ENCODE measurements at regions not wholly inside any gene's neighbourhood (a gene's known extent, or its start where the extent isn't known, plus 50 kb on each side); places are given as distances from the start of the nearest gene placed in this dataset.

DNA sequence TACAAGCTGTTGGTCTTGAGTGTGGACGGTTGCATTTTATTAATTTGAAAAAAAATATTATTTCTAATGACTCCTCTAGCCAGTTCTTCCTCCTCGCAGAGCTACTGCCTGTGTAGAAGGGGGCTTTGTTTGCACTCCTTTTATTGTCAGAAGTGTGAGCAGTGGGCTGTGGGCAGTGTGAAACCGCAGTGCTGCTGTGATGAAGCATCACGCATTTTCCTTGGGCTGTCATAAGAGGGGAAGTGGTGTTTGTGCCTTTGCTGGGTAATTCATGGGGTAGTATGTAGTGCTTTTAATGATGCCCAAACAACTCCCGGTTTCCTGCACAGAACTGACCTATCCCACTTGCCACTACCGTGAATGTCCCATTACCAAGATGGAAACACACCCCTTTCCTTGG, 357.3 kb downstream of the ZNF536 start:
- H3K4me1 ChIP-seq: no peaks in the 10 kb centered on the region
- no peak for DNase-seq
- WGBS, 2 donors: 59 to 64% methylated on average over 6 of the region's 6 CpGs
- H3K27me3 ChIP-seq: no peaks in the 10 kb centered on the region
- H3K4me3 ChIP-seq: no peak overlapping the region
- H3K9me3 ChIP-seq: no peaks in the 10 kb centered on the region
- H3K36me3 ChIP-seq: no peaks in the 10 kb centered on the region
- no peak for ATAC-seq
- TF ChIP-seq, protein P1, sequence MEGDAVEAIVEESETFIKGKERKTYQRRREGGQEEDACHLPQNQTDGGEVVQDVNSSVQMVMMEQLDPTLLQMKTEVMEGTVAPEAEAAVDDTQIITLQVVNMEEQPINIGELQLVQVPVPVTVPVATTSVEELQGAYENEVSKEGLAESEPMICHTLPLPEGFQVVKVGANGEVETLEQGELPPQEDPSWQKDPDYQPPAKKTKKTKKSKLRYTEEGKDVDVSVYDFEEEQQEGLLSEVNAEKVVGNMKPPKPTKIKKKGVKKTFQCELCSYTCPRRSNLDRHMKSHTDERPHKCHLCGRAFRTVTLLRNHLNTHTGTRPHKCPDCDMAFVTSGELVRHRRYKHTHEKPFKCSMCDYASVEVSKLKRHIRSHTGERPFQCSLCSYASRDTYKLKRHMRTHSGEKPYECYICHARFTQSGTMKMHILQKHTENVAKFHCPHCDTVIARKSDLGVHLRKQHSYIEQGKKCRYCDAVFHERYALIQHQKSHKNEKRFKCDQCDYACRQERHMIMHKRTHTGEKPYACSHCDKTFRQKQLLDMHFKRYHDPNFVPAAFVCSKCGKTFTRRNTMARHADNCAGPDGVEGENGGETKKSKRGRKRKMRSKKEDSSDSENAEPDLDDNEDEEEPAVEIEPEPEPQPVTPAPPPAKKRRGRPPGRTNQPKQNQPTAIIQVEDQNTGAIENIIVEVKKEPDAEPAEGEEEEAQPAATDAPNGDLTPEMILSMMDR (IDR thresholded peaks at IDR 0.05): no peak
- no peak for FAIRE-seq
- H3K27ac ChIP-seq: no peak overlapping the region
- intact Hi-C loops (cut with DNase I): no loop called here

DNA sequence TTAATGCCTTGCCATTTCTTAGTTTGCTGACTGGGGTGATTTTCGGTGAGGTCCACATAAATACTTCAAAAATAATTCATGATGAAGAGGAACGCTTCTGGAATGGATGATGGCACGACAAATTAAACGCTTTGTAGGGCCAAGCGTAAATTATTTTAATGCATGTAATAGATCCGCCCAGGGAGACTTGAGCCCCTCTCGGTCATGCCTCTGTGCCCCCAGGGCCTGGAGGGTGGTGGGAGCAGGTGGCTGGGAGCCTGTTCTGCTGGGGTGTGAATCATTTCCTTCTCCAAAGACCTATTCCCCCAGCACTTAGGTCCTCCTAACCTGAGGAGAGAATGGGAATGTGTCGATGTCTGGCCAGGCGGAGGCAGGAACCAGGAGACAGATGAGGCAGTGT, 350.6 kb downstream of the ZNF536 start:
- H3K36me3 ChIP-seq: no peaks in the 10 kb centered on the region
- 76 to 87% methylated on average over 9 of the region's 9 CpGs for WGBS, 2 donors
- DNase-seq (no peak), FAIRE-seq (no peak), ATAC-seq (no peak)
- no peaks in the 10 kb centered on the region for H3K27me3 ChIP-seq
- no peak overlapping the region for H3K27ac ChIP-seq
- TF ChIP-seq, protein P1 (IDR thresholded peaks at IDR 0.05): no peak
- no peaks in the 10 kb centered on the region for H3K4me1 ChIP-seq
- H3K9me3 ChIP-seq: no peaks in the 10 kb centered on the region
- intact Hi-C loops (cut with DNase I): no loop called here
- no peak overlapping the region for H3K4me3 ChIP-seq

DNA sequence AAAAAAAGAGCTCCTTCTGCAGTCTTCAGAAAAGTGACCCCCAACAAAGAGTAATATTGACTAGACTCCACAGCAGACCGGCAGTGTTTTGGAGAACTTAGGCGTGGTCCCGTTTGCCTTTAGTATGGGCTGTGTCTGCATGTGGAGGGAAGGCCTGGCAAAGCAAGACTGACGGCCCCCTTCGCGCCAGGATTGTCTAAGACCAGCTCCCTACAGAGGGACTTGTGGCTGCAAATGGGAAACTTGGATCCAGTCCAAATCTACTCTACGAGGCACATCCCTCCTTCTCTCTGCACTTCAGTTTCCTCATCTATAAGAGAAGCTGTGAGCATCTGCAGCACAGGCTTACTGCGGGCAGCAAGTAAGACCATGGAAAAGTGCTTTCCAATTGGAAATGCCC, 350.0 kb downstream of the ZNF536 start:
- ATAC-seq (no peak), FAIRE-seq (no peak), DNase-seq (no peak)
- Histone ChIP-seq H3K27ac (no peak overlapping the region), H3K27me3 (no peaks in the 10 kb centered on the region), H3K36me3 (no peaks in the 10 kb centered on the region), H3K9me3 (no peaks in the 10 kb centered on the region), H3K4me3 (no peak overlapping the region), H3K4me1 (no peaks in the 10 kb centered on the region)
- 84 to 92% methylated on average over 8 of the region's 8 CpGs for WGBS, 2 donors
- intact Hi-C loops (cut with DNase I): no loop called here
- TF ChIP-seq, protein P1 (IDR thresholded peaks at IDR 0.05): no peak

DNA sequence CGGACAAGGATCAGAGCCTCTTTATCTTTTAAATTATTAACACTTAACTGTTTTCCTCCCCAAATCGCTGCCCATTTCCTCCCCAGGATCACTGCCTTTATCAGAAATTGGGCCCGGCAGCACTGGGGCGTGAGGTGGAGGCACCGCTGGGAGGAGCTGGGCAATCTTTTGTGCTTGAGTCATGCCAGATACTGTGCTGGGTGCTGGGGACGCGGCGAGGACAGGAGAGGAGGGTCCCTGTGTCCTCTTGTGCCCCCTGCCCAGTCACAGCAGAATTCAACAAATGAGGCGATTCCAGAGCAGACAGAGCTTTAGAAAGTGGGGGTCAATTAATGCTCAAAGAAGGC, 347.8 kb downstream of the ZNF536 start:
- H3K36me3 ChIP-seq: no peaks in the 10 kb centered on the region
- ATAC-seq (peak; percentile 50 to 65 (median 62)), FAIRE-seq (no peak), DNase-seq (peak in 1 of 6 donors; percentile 26)
- peak overlapping the region; percentile 23 to 64 (median 42) for H3K4me3 ChIP-seq
- TF ChIP-seq, protein P1 (IDR thresholded peaks at IDR 0.05): no peak
- H3K27me3 ChIP-seq: no peaks in the 10 kb centered on the region
- intact Hi-C loops (cut with DNase I): no loop called here
- WGBS, 2 donors: 17 to 20% methylated on average over 9 of the region's 9 CpGs
- no peaks in the 10 kb centered on the region for H3K4me1 ChIP-seq
- H3K9me3 ChIP-seq: no peaks in the 10 kb centered on the region
- peak overlapping the region; percentile 30 to 82 (median 60) for H3K27ac ChIP-seq

DNA sequence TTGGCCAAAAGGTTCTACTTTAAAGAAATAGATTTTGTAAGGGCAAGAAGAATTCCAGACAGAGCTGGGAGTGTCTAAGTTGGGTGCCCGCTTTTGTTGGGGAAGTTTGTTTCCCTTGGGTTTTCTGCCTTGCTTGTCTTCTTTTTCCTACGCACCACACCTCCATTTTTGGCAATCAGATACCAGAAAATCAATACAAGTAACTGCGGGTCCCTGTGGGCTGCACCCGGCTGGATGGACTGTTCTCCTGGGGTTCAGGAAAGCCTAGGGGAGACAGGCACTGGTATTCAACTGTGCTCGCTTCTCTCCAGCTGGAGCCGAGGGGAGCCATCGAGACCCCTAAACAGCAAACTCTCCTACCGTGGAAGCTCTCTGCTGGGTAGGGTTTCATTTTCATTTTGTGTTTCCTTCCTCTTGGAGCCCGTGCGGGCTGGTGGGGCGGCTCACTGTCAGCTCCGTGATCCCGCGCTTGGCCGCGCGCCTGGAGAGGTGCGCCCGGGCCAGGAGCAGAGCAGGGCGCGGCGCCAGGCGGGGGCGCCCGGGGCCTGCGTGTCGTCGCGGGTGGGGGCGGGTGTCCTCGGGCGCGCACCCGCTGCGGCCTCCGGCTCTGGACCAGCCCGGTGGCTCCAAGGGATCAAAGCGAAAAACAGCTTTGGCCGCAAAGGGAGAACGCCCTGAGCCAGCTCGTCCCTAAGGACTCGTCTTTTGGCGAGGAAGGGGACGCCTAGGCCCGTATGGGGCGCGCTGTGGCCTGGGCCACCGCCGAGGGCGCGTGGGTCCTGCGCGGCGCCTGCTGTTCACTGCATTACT, 347.2 kb downstream of the ZNF536 start:
- TF ChIP-seq, protein P1 (IDR thresholded peaks at IDR 0.05): no peak
- WGBS, 2 donors: 1 to 2% methylated on average over 54 of the region's 54 CpGs
- no peak for FAIRE-seq
- peak overlapping the region; percentile 30 to 82 (median 60) for H3K27ac ChIP-seq
- peak; percentile 71 to 88 (median 77) for DNase-seq
- no peaks in the 10 kb centered on the region for H3K36me3 ChIP-seq
- intact Hi-C loops (cut with DNase I): no loop called here
- no peaks in the 10 kb centered on the region for H3K4me1 ChIP-seq
- peak; percentile 93 to 97 (median 96) for ATAC-seq
- no peaks in the 10 kb centered on the region for H3K9me3 ChIP-seq
- peak overlapping the region; percentile 23 to 64 (median 42) for H3K4me3 ChIP-seq
- H3K27me3 ChIP-seq: no peaks in the 10 kb centered on the region
